Progenitor cell of endocrine pancreas (in vitro differentiated cells): ENCODE measurements at regions not wholly inside any gene's neighbourhood (a gene's known extent, or its start where the extent isn't known, plus 50 kb on each side); places are given as distances from the start of the nearest gene placed in this dataset.

Experiments
- DNase-seq: peaks from one replicate; pipeline ENCODE4 v3.0.0; 2021; ENCODE audit warnings: low spot score; ENCODE audit not compliant: unreplicated experiment
- H3K27ac Mint-ChIP-seq: 2 replicates; pipeline ENCODE4 v1.8.0; 2021; ENCODE audit warnings: mild to moderate bottlenecking, moderate library complexity, mixed read lengths
- H3K27me3 Mint-ChIP-seq: 2 replicates; pipeline ENCODE4 v1.8.0; 2021; ENCODE audit warnings: mixed read lengths
- H3K36me3 Mint-ChIP-seq: 2 replicates; pipeline ENCODE4 v1.8.0; 2022; ENCODE audit warnings: mixed read lengths; ENCODE audit not compliant: insufficient read depth
- H3K4me1 Mint-ChIP-seq: 2 replicates; pipeline ENCODE4 v1.8.0; 2021; ENCODE audit warnings: low read depth, mixed read lengths
- H3K4me3 Mint-ChIP-seq: 2 replicates; pipeline ENCODE4 v1.8.0; 2021; ENCODE audit warnings: low read depth, mild to moderate bottlenecking, moderate library complexity, mixed read lengths
- H3K9me3 Mint-ChIP-seq: 2 replicates; pipeline ENCODE4 v1.8.0; 2021; ENCODE audit warnings: low read depth, mixed read lengths
- CTCF ChIP-seq: fragments of 200-600 bp; sonication (generic); IDR thresholded peaks from one replicate; pipeline ENCODE4 v1.5.0; 2021; ENCODE audit warnings: antibody characterized with exemption, mild to moderate bottlenecking; ENCODE audit not compliant: unreplicated experiment

- no peaks in the 10 kb centered on the region for H3K36me3 Mint-ChIP-seq
- H3K9me3 Mint-ChIP-seq: peaks cover 12% of the 10 kb centered on the region
- no peak for DNase-seq
- H3K27ac Mint-ChIP-seq: no peak overlapping the region
- H3K4me3 Mint-ChIP-seq: no peak overlapping the region
- no peaks in the 10 kb centered on the region for H3K27me3 Mint-ChIP-seq
- TF ChIP-seq CTCF: no peak
- H3K4me1 Mint-ChIP-seq: no peaks in the 10 kb centered on the region
Observed at GRCh38 chr3:78153973-78154372, 1114.1 kb downstream of the ROBO2 start.

GRCh38 chr3:78154521-78155186 is 1114.8 kb downstream of the ROBO2 start:
- Mint-ChIP-seq H3K27ac (no peak overlapping the region), H3K4me1 (no peaks in the 10 kb centered on the region), H3K36me3 (no peaks in the 10 kb centered on the region), H3K27me3 (no peaks in the 10 kb centered on the region), H3K9me3 (peaks cover 12% of the 10 kb centered on the region), H3K4me3 (no peak overlapping the region)
- no peak for TF ChIP-seq CTCF
- DNase-seq: no peak

- Mint-ChIP-seq H3K4me1 (no peaks in the 10 kb centered on the region), H3K9me3 (peaks cover 4% of the 10 kb centered on the region), H3K27ac (no peak overlapping the region), H3K4me3 (no peak overlapping the region), H3K36me3 (no peaks in the 10 kb centered on the region), H3K27me3 (no peaks in the 10 kb centered on the region)
- no peak for TF ChIP-seq CTCF
- DNase-seq: no peak
Observed at GRCh38 chr3:78161736-78162135, 1121.8 kb downstream of the ROBO2 start.

GRCh38 chr3:78163379-78163778 is 1123.5 kb downstream of the ROBO2 start:
- peak overlapping the region; percentile 17 for H3K27ac Mint-ChIP-seq
- no peak for TF ChIP-seq CTCF
- no peak overlapping the region for H3K4me3 Mint-ChIP-seq
- no peaks in the 10 kb centered on the region for H3K27me3 Mint-ChIP-seq
- no peaks in the 10 kb centered on the region for H3K4me1 Mint-ChIP-seq
- no peaks in the 10 kb centered on the region for H3K36me3 Mint-ChIP-seq
- no peaks in the 10 kb centered on the region for H3K9me3 Mint-ChIP-seq
- no peak for DNase-seq

- no peaks in the 10 kb centered on the region for H3K4me1 Mint-ChIP-seq
- no peaks in the 10 kb centered on the region for H3K27me3 Mint-ChIP-seq
- H3K9me3 Mint-ChIP-seq: no peaks in the 10 kb centered on the region
- TF ChIP-seq CTCF: peak; percentile 22
- H3K36me3 Mint-ChIP-seq: no peaks in the 10 kb centered on the region
- no peak for DNase-seq
- H3K27ac Mint-ChIP-seq: no peak overlapping the region
- no peak overlapping the region for H3K4me3 Mint-ChIP-seq
Observed at GRCh38 chr3:78165876-78166275, 1126.0 kb downstream of the ROBO2 start.
